Natural killer cell treated with Interleukin-12 subunit alpha and Interleukin-12 subunit beta and Interleukin-15 and Interleukin-18, amount 100 ng/mL, for 72 hours (primary cell): ENCODE measurements at regions not wholly inside any gene's neighbourhood (a gene's known extent, or its start where the extent isn't known, plus 50 kb on each side); places are given as distances from the start of the nearest gene placed in this dataset.
"Not testable (repeated sequence)": the region's sequence is repeated elsewhere in the genome, so short reads cannot be mapped to it uniquely, and the experiment has no call there.

Source experiments
- ATAC-seq, 2 donors: fragments of 150-1000 bp; cut with Tn5 transposase in 1 of 2; sonication (Bioruptor Pico), chemical (Tn5 transposase) in 1 of 2; 2 replicates each; pipeline ENCODE4 v1.10.0; 2021
- DNase-seq: peaks from one replicate; pipeline ENCODE4 v3.0.0; 2022; ENCODE audit warnings: low spot score
- H3K27ac Mint-ChIP-seq, 2 donors: 1 replicate in 1 of 2; 2 replicates in 1 of 2; pipeline ENCODE4 v1.8.0; 2022; ENCODE audit warnings: mixed read lengths in 2 of 2, mild to moderate bottlenecking in 1 of 2, moderate library complexity in 1 of 2
- H3K27me3 Mint-ChIP-seq, 2 donors: 1 replicate in 1 of 2; 2 replicates in 1 of 2; pipeline ENCODE4 v1.8.0; 2022; ENCODE audit warnings: mixed read lengths in 2 of 2
- H3K36me3 Mint-ChIP-seq: one replicate; pipeline ENCODE4 v1.8.0; 2022; ENCODE audit warnings: mixed read lengths
- H3K4me1 Mint-ChIP-seq, 2 donors: 1 replicate in 1 of 2; 2 replicates in 1 of 2; pipeline ENCODE4 v1.8.0; 2022; ENCODE audit warnings: low read depth in 2 of 2, mixed read lengths in 2 of 2, mild to moderate bottlenecking in 1 of 2
- H3K4me3 Mint-ChIP-seq: one replicate; pipeline ENCODE4 v1.8.0; 2022; ENCODE audit warnings: mixed read lengths
- H3K9me3 Mint-ChIP-seq: 2 replicates; pipeline ENCODE4 v1.8.0; 2022; ENCODE audit warnings: mixed read lengths

GRCh38 chr10:55740767-55741166, 620.3 kb downstream of the ZWINT start:
- H3K9me3 Mint-ChIP-seq, H3K4me1 Mint-ChIP-seq, DNase-seq, H3K27ac Mint-ChIP-seq, H3K27me3 Mint-ChIP-seq, ATAC-seq, H3K36me3 Mint-ChIP-seq, H3K4me3 Mint-ChIP-seq: not testable (repeated sequence)

DNA sequence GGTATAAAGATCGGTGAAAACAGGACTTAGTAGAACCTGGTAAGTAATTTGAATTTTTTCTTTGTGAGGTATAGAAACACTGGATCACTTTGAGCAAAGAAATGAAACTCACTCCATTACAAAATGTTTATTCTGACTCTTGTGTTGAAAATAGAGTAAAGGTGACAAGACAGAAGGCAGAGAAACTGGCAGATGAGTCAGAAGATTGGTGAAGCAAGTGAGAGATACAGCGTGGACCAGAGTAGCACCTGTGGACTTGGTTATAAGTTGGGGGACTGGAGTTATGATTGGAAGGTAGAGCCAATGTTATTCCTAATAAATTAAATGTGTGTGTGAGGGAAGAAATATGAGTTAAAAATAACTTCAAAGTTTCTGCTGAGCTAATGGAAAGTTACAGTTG, 620.9 kb downstream of the ZWINT start:
- Mint-ChIP-seq H3K27ac (no peak overlapping the region), H3K27me3 (no peaks in the 10 kb centered on the region), H3K4me3 (no peak overlapping the region), H3K36me3 (no peaks in the 10 kb centered on the region), H3K4me1 (no peaks in the 10 kb centered on the region), H3K9me3 (peaks cover 9% of the 10 kb centered on the region)
- ATAC-seq (no peak), DNase-seq (no peak)

- Mint-ChIP-seq H3K27me3 (no peaks in the 10 kb centered on the region), H3K9me3 (peaks cover 7% of the 10 kb centered on the region), H3K4me1 (no peaks in the 10 kb centered on the region), H3K4me3 (no peak overlapping the region), H3K36me3 (peaks cover 5% of the 10 kb centered on the region), H3K27ac (no peak overlapping the region)
- DNase-seq (no peak), ATAC-seq (no peak)
These were observed 626.9 kb downstream of the ZWINT start for GRCh38 chr10:55734112-55734511.

- Mint-ChIP-seq H3K27ac (no peak overlapping the region), H3K9me3 (peaks cover 6% of the 10 kb centered on the region), H3K27me3 (no peaks in the 10 kb centered on the region), H3K4me1 (no peaks in the 10 kb centered on the region), H3K36me3 (no peaks in the 10 kb centered on the region), H3K4me3 (no peak overlapping the region)
- no peak for DNase-seq
- ATAC-seq = no peak
These were observed 656.1 kb downstream of the ZWINT start for GRCh38 chr10:55704950-55705349.

DNA sequence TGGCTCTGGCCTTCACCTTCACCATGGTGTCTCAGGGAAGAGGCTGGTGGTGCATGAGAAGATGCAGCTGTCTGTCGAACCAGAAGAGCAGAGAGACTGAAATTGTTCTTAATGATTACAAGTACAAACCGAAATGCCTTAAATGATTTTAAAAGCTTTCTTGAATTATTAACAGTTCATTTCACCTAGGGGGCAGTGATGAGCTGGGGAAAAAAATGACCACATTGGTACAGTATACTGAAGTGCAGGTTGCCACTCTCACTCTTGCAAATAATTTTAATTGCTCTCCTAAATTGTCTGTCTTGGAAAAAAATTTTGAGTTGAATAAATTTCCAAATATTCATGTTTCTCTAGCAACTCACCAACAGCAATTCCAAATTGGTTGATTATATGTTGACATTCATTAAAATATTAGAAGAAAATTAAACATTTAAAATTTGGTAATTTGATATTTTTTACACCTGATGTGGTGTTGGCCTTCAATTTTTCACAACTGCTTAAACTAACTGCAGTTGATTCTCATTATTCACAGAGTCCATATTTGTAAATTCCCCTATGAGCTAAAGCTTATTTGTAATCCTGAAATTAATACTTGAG, 692.6 kb downstream of the ZWINT start:
- H3K4me1 Mint-ChIP-seq = no peaks in the 10 kb centered on the region
- DNase-seq = no peak
- H3K36me3 Mint-ChIP-seq = no peaks in the 10 kb centered on the region
- H3K27ac Mint-ChIP-seq = no peak overlapping the region
- H3K27me3 Mint-ChIP-seq = no peaks in the 10 kb centered on the region
- no peak overlapping the region for H3K4me3 Mint-ChIP-seq
- ATAC-seq = no peak
- peaks cover 10% of the 10 kb centered on the region for H3K9me3 Mint-ChIP-seq

GRCh38 chr10:55653531-55653930, 707.5 kb downstream of the ZWINT start:
- no peak for ATAC-seq
- H3K9me3 Mint-ChIP-seq = peaks cover 21% of the 10 kb centered on the region
- peaks cover 0 to 3% of the 10 kb centered on the region in 2 donors for H3K4me1 Mint-ChIP-seq
- no peak for DNase-seq
- no peaks in the 10 kb centered on the region for H3K27me3 Mint-ChIP-seq
- no peak overlapping the region for H3K4me3 Mint-ChIP-seq
- no peaks in the 10 kb centered on the region for H3K36me3 Mint-ChIP-seq
- no peak overlapping the region for H3K27ac Mint-ChIP-seq

GRCh38 chr10:55641601-55642000, 719.5 kb downstream of the ZWINT start:
- Mint-ChIP-seq H3K27ac (no peak overlapping the region), H3K9me3 (peaks cover 10% of the 10 kb centered on the region), H3K27me3 (no peaks in the 10 kb centered on the region), H3K4me1 (no peaks in the 10 kb centered on the region), H3K4me3 (no peak overlapping the region), H3K36me3 (no peaks in the 10 kb centered on the region)
- no peak for ATAC-seq
- no peak for DNase-seq

DNA sequence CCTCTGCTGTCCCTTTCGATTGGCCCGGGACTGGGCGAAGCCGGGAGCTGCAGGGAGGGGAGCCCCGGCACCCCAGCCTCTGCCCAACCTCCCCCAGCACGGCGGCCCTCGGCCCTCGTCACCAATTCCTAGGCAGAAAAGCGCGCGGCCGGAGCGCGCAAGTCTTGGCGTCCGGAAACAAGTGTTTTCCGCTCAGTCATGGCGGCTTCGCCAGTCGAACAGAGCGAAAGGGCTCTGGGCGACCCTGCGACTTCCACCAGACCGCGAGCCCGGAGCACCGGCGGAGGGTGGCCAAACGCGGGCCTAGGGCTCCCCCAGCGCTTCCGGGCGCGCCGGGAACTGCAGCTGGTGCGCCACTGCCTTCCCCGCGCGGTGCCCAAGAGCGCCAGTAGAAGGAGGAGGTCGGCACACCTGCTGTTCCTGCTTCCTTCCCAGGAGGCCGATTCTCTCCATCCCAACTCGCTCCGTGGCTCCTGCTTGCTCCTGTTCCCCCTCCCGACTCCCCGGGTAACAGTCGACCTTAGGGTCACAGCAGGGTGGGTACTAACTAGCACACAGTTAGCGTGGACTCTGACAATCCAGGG, 729.9 kb downstream of the ZWINT start:
- H3K4me1 Mint-ChIP-seq = no peaks in the 10 kb centered on the region
- H3K9me3 Mint-ChIP-seq = no peaks in the 10 kb centered on the region
- no peaks in the 10 kb centered on the region for H3K36me3 Mint-ChIP-seq
- H3K27ac Mint-ChIP-seq = no peak overlapping the region
- no peak overlapping the region for H3K4me3 Mint-ChIP-seq
- peaks cover 0 to 15% of the 10 kb centered on the region in 2 donors for H3K27me3 Mint-ChIP-seq
- DNase-seq (no peak), ATAC-seq (peak; percentile 32 to 62)

DNA sequence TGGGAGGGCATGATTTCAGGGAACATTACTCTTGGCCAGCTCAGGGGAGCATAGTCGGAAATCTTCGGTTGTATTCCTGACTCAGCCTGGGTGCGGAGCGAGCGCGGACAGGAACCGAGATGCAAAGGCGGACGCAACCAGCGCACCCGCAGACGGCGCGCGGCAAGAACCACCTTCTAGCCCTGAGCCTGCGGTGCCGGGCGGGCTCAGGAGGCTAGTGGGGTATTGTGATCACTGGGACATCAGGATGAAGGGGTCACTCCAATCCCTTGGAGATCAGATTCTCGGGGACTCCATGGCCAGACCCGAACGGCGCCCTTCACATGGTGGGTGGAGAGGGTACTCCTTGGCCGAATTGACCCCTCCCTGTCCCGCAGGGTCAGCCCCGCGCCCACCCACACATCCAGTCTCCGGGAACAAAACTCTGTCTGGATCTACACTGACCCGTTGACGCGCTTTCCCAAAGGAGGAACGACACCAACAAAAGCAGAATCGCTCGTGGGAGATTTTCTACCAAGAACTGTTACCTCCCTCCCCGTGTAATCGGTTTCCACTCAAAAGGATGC, 730.5 kb downstream of the ZWINT start:
- DNase-seq = no peak
- Mint-ChIP-seq H3K27ac (no peak overlapping the region), H3K4me3 (no peak overlapping the region), H3K4me1 (no peaks in the 10 kb centered on the region), H3K36me3 (no peaks in the 10 kb centered on the region), H3K9me3 (peaks cover 4% of the 10 kb centered on the region), H3K27me3 (peaks cover 0 to 15% of the 10 kb centered on the region in 2 donors)
- ATAC-seq = no peak

DNA sequence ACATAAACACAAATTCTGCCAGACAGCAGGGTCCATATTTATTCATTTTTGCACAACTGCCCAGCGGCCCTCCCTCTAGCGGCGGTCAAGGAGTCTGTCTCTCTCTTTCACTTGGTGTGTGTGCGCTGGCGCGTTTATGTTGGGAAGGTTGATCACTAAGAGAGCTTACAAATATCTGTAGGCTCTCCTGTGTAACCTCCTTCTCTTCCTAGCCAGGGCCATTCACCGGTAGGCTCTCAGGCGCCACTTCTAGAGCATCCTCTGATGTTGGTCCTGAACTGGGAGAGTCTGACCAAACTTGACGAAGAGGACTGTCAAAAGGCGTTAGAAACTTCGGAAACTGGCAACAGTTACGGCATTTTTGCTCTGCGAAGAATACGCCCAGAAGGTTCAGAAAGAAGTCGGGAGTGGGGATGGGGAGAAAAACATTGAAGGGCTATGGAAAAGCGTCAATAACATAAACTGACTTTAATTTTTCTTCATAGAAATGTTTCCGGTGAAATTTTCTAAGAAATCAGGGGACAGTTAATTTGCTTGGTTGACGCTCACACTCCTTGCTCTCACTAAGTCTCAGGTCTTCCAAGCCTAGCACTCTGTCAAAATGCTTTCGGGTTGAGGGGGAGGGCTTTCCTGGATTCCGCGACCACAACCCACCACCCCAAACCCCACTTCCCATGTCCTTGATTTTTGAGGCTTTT, 731.1 kb downstream of the ZWINT start:
- peaks cover 4% of the 10 kb centered on the region for H3K9me3 Mint-ChIP-seq
- H3K27me3 Mint-ChIP-seq = peaks cover 0 to 15% of the 10 kb centered on the region in 2 donors
- no peaks in the 10 kb centered on the region for H3K36me3 Mint-ChIP-seq
- H3K4me1 Mint-ChIP-seq = no peaks in the 10 kb centered on the region
- H3K27ac Mint-ChIP-seq = no peak overlapping the region
- H3K4me3 Mint-ChIP-seq = peak overlapping the region; percentile 15
- ATAC-seq = no peak
- no peak for DNase-seq

- H3K36me3 Mint-ChIP-seq = no peaks in the 10 kb centered on the region
- no peak for DNase-seq
- H3K27me3 Mint-ChIP-seq = peaks cover 0 to 15% of the 10 kb centered on the region in 2 donors
- H3K4me3 Mint-ChIP-seq = no peak overlapping the region
- ATAC-seq = no peak
- H3K27ac Mint-ChIP-seq = no peak overlapping the region
- H3K9me3 Mint-ChIP-seq = peaks cover 5% of the 10 kb centered on the region
- no peaks in the 10 kb centered on the region for H3K4me1 Mint-ChIP-seq
These were observed 732.8 kb downstream of the ZWINT start for GRCh38 chr10:55628260-55628701.

- Mint-ChIP-seq H3K27me3 (peaks cover 0 to 15% of the 10 kb centered on the region in 2 donors), H3K4me1 (no peaks in the 10 kb centered on the region), H3K4me3 (no peak overlapping the region), H3K27ac (no peak overlapping the region), H3K36me3 (no peaks in the 10 kb centered on the region), H3K9me3 (peaks cover 6% of the 10 kb centered on the region)
- DNase-seq = no peak
- ATAC-seq = no peak
These were observed 733.5 kb downstream of the ZWINT start for GRCh38 chr10:55627501-55628051.

GRCh38 chr10:55601690-55602478, 759.2 kb downstream of the ZWINT start:
- not testable (repeated sequence) for ATAC-seq, H3K27ac Mint-ChIP-seq

More at GRCh38 chr10:55601690-55602478, 759.2 kb downstream of the ZWINT start:
- H3K36me3 Mint-ChIP-seq, H3K27me3 Mint-ChIP-seq, H3K4me1 Mint-ChIP-seq, H3K9me3 Mint-ChIP-seq, DNase-seq, H3K4me3 Mint-ChIP-seq: not testable (repeated sequence)
